ENCODE measurements at regions not wholly inside any gene's neighbourhood (a gene's known extent, or its start where the extent isn't known, plus 50 kb on each side); places are given as distances from the start of the nearest gene placed in this dataset.

DNA sequence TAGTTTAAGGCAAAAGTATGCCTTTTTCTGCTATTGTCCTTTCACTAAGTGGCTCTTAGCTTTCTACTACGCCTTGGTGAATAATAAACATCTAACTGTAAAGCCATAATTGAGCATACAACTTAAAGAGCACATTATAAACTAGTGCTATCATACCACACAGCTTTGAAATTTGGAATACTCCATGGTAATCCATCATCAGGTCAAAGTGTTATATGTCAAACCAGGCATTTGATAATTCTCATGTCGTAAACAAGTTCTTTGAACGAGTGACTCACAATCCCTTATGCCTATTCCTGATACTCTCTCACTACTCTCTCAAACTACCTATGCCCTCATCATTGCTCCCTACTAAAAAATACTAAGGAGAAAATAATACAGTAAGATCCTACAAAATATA lies 60.3 kb upstream of the FMN2 start:
- Histone ChIP-seq H3K14ac (ENCODE audit: low read length) (no peak overlapping the region), H2BK120ac (ENCODE audit: low read depth, low read length) (no peak overlapping the region), H2AK5ac (ENCODE audit: low read depth, low read length) (no peak overlapping the region), H2BK15ac (ENCODE audit: low read length) (no peak overlapping the region), H3K18ac (ENCODE audit: low read length) (no peak overlapping the region), H3K9me3 (replicated peaks in 1 of 2; ENCODE audit: control insufficient read depth in 2 of 2, insufficient read depth in 1 of 2, low read depth in 1 of 2, low read length in 2 of 2) (no peaks in the 10 kb centered on the region), H3K23ac (ENCODE audit: low read depth, low read length, poor library complexity) (no peak overlapping the region), H3K27me3 (ENCODE audit: control insufficient read depth in 3 of 3, insufficient read depth in 3 of 3, low read depth in 1 of 3, low read length in 3 of 3) (no peaks in the 10 kb centered on the region), H3K4me3 (ENCODE audit: low read length in 2 of 2) (no peak overlapping the region), H2BK5ac (ENCODE audit: low read length) (no peak overlapping the region), H4K8ac (ENCODE audit: low read depth, low read length) (no peak overlapping the region), H2BK12ac (ENCODE audit: low read length) (no peak overlapping the region), H4K91ac (ENCODE audit: low read depth, low read length, poor library complexity) (no peak overlapping the region), H3K36me3 (replicated peaks in 1 of 2; ENCODE audit: control insufficient read depth in 2 of 2, insufficient read depth in 2 of 2, low read length in 2 of 2) (no peaks in the 10 kb centered on the region), H2AFZ (ENCODE audit: low read length) (no peak overlapping the region), H3K9ac (ENCODE audit: low read depth, low read length, poor library complexity) (no peak overlapping the region), H3K4me1 (ENCODE audit: control insufficient read depth in 2 of 2, insufficient read depth in 1 of 2, low read depth in 1 of 2, low read length in 2 of 2) (no peaks in the 10 kb centered on the region), H3K79me1 (ENCODE audit: low read depth, low read length) (no peaks in the 10 kb centered on the region), H3K4ac (ENCODE audit: low read length) (no peak overlapping the region), H3K27ac (replicated peaks; ENCODE audit: low read length) (no peak overlapping the region), H3K4me2 (ENCODE audit: insufficient read depth, low read length, poor library complexity, severe bottlenecking) (no peak overlapping the region)
- WGBS, 2 donors (ENCODE audit: extremely low coverage in 2 of 2, insufficient read length in 2 of 2, insufficient replicate concordance in 1 of 2): no CpG with 5 or more reads among the region's 3 CpGs
- no peak for DNase-seq (ENCODE audit: low spot score)

GRCh38 chr1:240033406-240033805 lies 58.3 kb upstream of the FMN2 start:
- Histone ChIP-seq H3K23ac (ENCODE audit: low read depth, low read length, poor library complexity) (no peak overlapping the region), H2AFZ (ENCODE audit: low read length) (peak overlapping the region; percentile 27), H4K8ac (ENCODE audit: low read depth, low read length) (no peak overlapping the region), H3K79me1 (ENCODE audit: low read depth, low read length) (no peaks in the 10 kb centered on the region), H3K4ac (ENCODE audit: low read length) (no peak overlapping the region), H2BK5ac (ENCODE audit: low read length) (no peak overlapping the region), H3K9ac (ENCODE audit: low read depth, low read length, poor library complexity) (no peak overlapping the region), H3K27me3 (ENCODE audit: control insufficient read depth in 3 of 3, insufficient read depth in 3 of 3, low read depth in 1 of 3, low read length in 3 of 3) (no peaks in the 10 kb centered on the region), H2BK12ac (ENCODE audit: low read length) (no peak overlapping the region), H2AK5ac (ENCODE audit: low read depth, low read length) (no peak overlapping the region), H3K4me2 (ENCODE audit: insufficient read depth, low read length, poor library complexity, severe bottlenecking) (no peak overlapping the region), H3K9me3 (replicated peaks in 1 of 2; ENCODE audit: control insufficient read depth in 2 of 2, insufficient read depth in 1 of 2, low read depth in 1 of 2, low read length in 2 of 2) (no peaks in the 10 kb centered on the region), H3K27ac (replicated peaks; ENCODE audit: low read length) (no peak overlapping the region), H4K91ac (ENCODE audit: low read depth, low read length, poor library complexity) (no peak overlapping the region), H3K4me3 (ENCODE audit: low read length in 2 of 2) (no peak overlapping the region), H3K18ac (ENCODE audit: low read length) (no peak overlapping the region), H3K4me1 (ENCODE audit: control insufficient read depth in 2 of 2, insufficient read depth in 1 of 2, low read depth in 1 of 2, low read length in 2 of 2) (no peaks in the 10 kb centered on the region), H3K14ac (ENCODE audit: low read length) (no peak overlapping the region), H2BK15ac (ENCODE audit: low read length) (no peak overlapping the region), H3K36me3 (replicated peaks in 1 of 2; ENCODE audit: control insufficient read depth in 2 of 2, insufficient read depth in 2 of 2, low read length in 2 of 2) (no peaks in the 10 kb centered on the region), H2BK120ac (ENCODE audit: low read depth, low read length) (no peak overlapping the region)
- WGBS, 2 donors (ENCODE audit: extremely low coverage in 2 of 2, insufficient read length in 2 of 2, insufficient replicate concordance in 1 of 2): no CpG with 5 or more reads among the region's 3 CpGs
- no peak for DNase-seq (ENCODE audit: low spot score)

DNA sequence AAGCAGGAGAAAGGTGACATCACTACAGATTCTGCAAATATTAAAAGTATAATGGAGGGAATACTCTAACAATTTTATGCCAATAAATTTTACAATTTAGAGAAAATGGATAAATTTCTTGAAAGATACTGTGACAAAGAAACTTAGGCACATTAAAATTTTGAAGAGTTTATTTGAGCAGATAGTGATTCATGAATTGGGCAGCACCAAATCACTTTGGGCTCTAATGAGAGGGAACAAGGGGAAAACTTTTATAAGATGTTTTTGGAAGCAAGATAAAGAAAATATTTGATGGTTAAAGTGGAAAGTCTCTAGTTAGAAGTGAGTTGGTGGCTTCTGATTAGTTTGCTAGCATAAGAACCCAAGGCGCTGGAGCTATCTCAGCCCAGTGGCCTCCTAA lies 55.2 kb upstream of the FMN2 start:
- H3K9ac ChIP-seq (ENCODE audit: low read depth, low read length, poor library complexity): no peak overlapping the region
- no peak overlapping the region for H2AFZ ChIP-seq (ENCODE audit: low read length)
- H4K8ac ChIP-seq (ENCODE audit: low read depth, low read length): no peak overlapping the region
- H2BK15ac ChIP-seq (ENCODE audit: low read length): no peak overlapping the region
- H3K4me1 ChIP-seq (ENCODE audit: control insufficient read depth in 2 of 2, insufficient read depth in 1 of 2, low read depth in 1 of 2, low read length in 2 of 2): no peaks in the 10 kb centered on the region
- H3K4ac ChIP-seq (ENCODE audit: low read length): no peak overlapping the region
- H3K4me3 ChIP-seq (ENCODE audit: low read length in 2 of 2): no peak overlapping the region
- no peaks in the 10 kb centered on the region for H3K36me3 ChIP-seq (replicated peaks in 1 of 2; ENCODE audit: control insufficient read depth in 2 of 2, insufficient read depth in 2 of 2, low read length in 2 of 2)
- H2BK5ac ChIP-seq (ENCODE audit: low read length): no peak overlapping the region
- no peaks in the 10 kb centered on the region for H3K9me3 ChIP-seq (replicated peaks in 1 of 2; ENCODE audit: control insufficient read depth in 2 of 2, insufficient read depth in 1 of 2, low read depth in 1 of 2, low read length in 2 of 2)
- no CpG with 5 or more reads among the region's 1 CpG for WGBS, 2 donors (ENCODE audit: extremely low coverage in 2 of 2, insufficient read length in 2 of 2, insufficient replicate concordance in 1 of 2)
- no peak overlapping the region for H3K23ac ChIP-seq (ENCODE audit: low read depth, low read length, poor library complexity)
- no peak overlapping the region for H2BK12ac ChIP-seq (ENCODE audit: low read length)
- H3K14ac ChIP-seq (ENCODE audit: low read length): no peak overlapping the region
- H4K91ac ChIP-seq (ENCODE audit: low read depth, low read length, poor library complexity): no peak overlapping the region
- H3K4me2 ChIP-seq (ENCODE audit: insufficient read depth, low read length, poor library complexity, severe bottlenecking): no peak overlapping the region
- no peaks in the 10 kb centered on the region for H3K27me3 ChIP-seq (ENCODE audit: control insufficient read depth in 3 of 3, insufficient read depth in 3 of 3, low read depth in 1 of 3, low read length in 3 of 3)
- no peak overlapping the region for H2AK5ac ChIP-seq (ENCODE audit: low read depth, low read length)
- no peak overlapping the region for H3K18ac ChIP-seq (ENCODE audit: low read length)
- no peak overlapping the region for H3K27ac ChIP-seq (replicated peaks; ENCODE audit: low read length)
- H2BK120ac ChIP-seq (ENCODE audit: low read depth, low read length): no peak overlapping the region
- no peaks in the 10 kb centered on the region for H3K79me1 ChIP-seq (ENCODE audit: low read depth, low read length)
- no peak for DNase-seq (ENCODE audit: low spot score)
